H9 (cell line): ENCODE measurements at regions not wholly inside any gene's neighbourhood (a gene's known extent, or its start where the extent isn't known, plus 50 kb on each side); places are given as distances from the start of the nearest gene placed in this dataset.

ENCODE experiments used
- DNase-seq: peaks from one replicate; pipeline ENCODE4 v3.0.0-alpha.2; 2017
- H2AFZ ChIP-seq: one replicate; pipeline ENCODE4 v1.6.1; 2013; ENCODE audit warnings: mild to moderate bottlenecking, low read length, control low read depth, moderate library complexity
- H2AK5ac ChIP-seq: 2 replicates; pipeline ENCODE4 v1.6.1; 2013; ENCODE audit warnings: low read length, control low read depth, mixed read lengths; ENCODE audit not compliant: insufficient read length
- H2BK120ac ChIP-seq: one replicate; pipeline ENCODE4 v1.6.1; 2013; ENCODE audit warnings: low read depth, mild to moderate bottlenecking, low read length, control low read depth, inconsistent platforms; ENCODE audit not compliant: poor library complexity, severe bottlenecking
- H2BK12ac ChIP-seq: 2 replicates; pipeline ENCODE4 v1.6.1; 2013; ENCODE audit warnings: low read length, control low read depth, mixed read lengths, low read depth; ENCODE audit not compliant: insufficient read length
- H2BK15ac ChIP-seq: 2 replicates; pipeline ENCODE4 v1.6.1; 2013; ENCODE audit warnings: low read depth, low read length, control low read depth
- H2BK20ac ChIP-seq: one replicate; pipeline ENCODE4 v1.6.1; 2013; ENCODE audit warnings: low read depth, mild to moderate bottlenecking, low read length, control low read depth, inconsistent platforms; ENCODE audit not compliant: poor library complexity, severe bottlenecking
- H2BK5ac ChIP-seq: 2 replicates; pipeline ENCODE4 v1.6.1; 2013; ENCODE audit warnings: low read length, control low read depth, mixed read lengths; ENCODE audit not compliant: insufficient read length
- H3K14ac ChIP-seq: 2 replicates; pipeline ENCODE4 v1.6.1; 2013; ENCODE audit warnings: low read length, control low read depth; ENCODE audit not compliant: insufficient read depth
- H3K18ac ChIP-seq: 2 replicates; pipeline ENCODE4 v1.6.1; 2013; ENCODE audit warnings: low read depth, mild to moderate bottlenecking, mixed read lengths, low read length, control low read depth; ENCODE audit not compliant: insufficient read length
- H3K23ac ChIP-seq: 2 replicates; pipeline ENCODE4 v1.6.1; 2013; ENCODE audit warnings: low read length, control low read depth, mixed read lengths, low read depth; ENCODE audit not compliant: insufficient read length
- H3K23me2 ChIP-seq: 2 replicates; pipeline ENCODE4 v1.6.1; 2013; ENCODE audit warnings: low read depth, mild to moderate bottlenecking, mixed read lengths, low read length, control low read depth; ENCODE audit not compliant: insufficient read length, poor library complexity, severe bottlenecking
- H3K27ac ChIP-seq: 2 replicates; pipeline ENCODE4 v1.5.1; 2013; ENCODE audit warnings: low read length, control low read depth, mixed read lengths, low read depth; ENCODE audit not compliant: insufficient read length
- H3K27me3 ChIP-seq: 2 replicates; pipeline ENCODE4 v1.6.1; 2013; ENCODE audit warnings: low read length, control low read depth, inconsistent platforms; ENCODE audit not compliant: insufficient read depth
- H3K4ac ChIP-seq: 2 replicates; pipeline ENCODE4 v1.6.1; 2013; ENCODE audit warnings: low read depth, mild to moderate bottlenecking, control low read depth, inconsistent platforms, low read length, moderate library complexity
- H3K4me1 ChIP-seq: 2 replicates; pipeline ENCODE4 v1.6.1; 2013; ENCODE audit warnings: low read length, control low read depth, inconsistent platforms; ENCODE audit not compliant: insufficient read depth
- H3K4me2 ChIP-seq: 2 replicates; pipeline ENCODE4 v1.6.1; 2013; ENCODE audit warnings: low read length, control low read depth, mixed read lengths; ENCODE audit not compliant: insufficient read length, insufficient read depth
- H3K56ac ChIP-seq: 2 replicates; pipeline ENCODE4 v1.6.1; 2013; ENCODE audit warnings: low read depth, mild to moderate bottlenecking, mixed read lengths, low read length, control low read depth; ENCODE audit not compliant: insufficient read length
- H3K79me1 ChIP-seq: 2 replicates; pipeline ENCODE4 v1.6.1; 2013; ENCODE audit warnings: low read depth, mild to moderate bottlenecking, moderate library complexity, low read length, control low read depth, inconsistent platforms; ENCODE audit not compliant: insufficient read depth, poor library complexity, severe bottlenecking
- H3K79me2 ChIP-seq: 2 replicates; pipeline ENCODE4 v1.6.1; 2013; ENCODE audit warnings: low read length, control low read depth, inconsistent platforms; ENCODE audit not compliant: insufficient read depth
- H3K9ac ChIP-seq: 2 replicates; pipeline ENCODE4 v1.6.1; 2013; ENCODE audit warnings: low read length, control low read depth, mixed read lengths; ENCODE audit not compliant: insufficient read length; ENCODE audit errors: extremely low read depth
- H3K9me3 ChIP-seq: one replicate; pipeline ENCODE4 v1.6.1; 2013; ENCODE audit warnings: low read depth, low read length, inconsistent platforms; ENCODE audit not compliant: control insufficient read depth
- H3T11ph ChIP-seq: one replicate; pipeline ENCODE4 v1.6.1; 2013; ENCODE audit warnings: mild to moderate bottlenecking, low read length, control low read depth, inconsistent platforms
- H4K20me1 ChIP-seq: one replicate; pipeline ENCODE4 v1.6.1; 2013; ENCODE audit not compliant: control insufficient read depth, insufficient read length, insufficient read depth
- H4K5ac ChIP-seq: 2 replicates; pipeline ENCODE4 v1.6.1; 2013; ENCODE audit warnings: low read depth, mild to moderate bottlenecking, mixed read lengths, low read length, control low read depth; ENCODE audit not compliant: insufficient read length
- H4K8ac ChIP-seq: replicated peaks from 2 replicates; pipeline ENCODE4 v1.6.1; 2013; ENCODE audit warnings: low read length, control low read depth, mixed read lengths, low read depth; ENCODE audit not compliant: insufficient read length
- H4K91ac ChIP-seq: 2 replicates; pipeline ENCODE4 v1.6.1; 2013; ENCODE audit warnings: low read depth, mild to moderate bottlenecking, moderate library complexity, mixed read lengths, low read length, control low read depth; ENCODE audit not compliant: insufficient read length
- H3K27ac Mint-ChIP-seq, 3 experiments: 2 replicates in 2 of 3; 3 replicates in 1 of 3; pipeline ENCODE4 v1.8.0; 2020 to 2021; ENCODE audit warnings: mixed read lengths in 3 of 3, mild to moderate bottlenecking in 1 of 3, moderate library complexity in 1 of 3
- H3K27me3 Mint-ChIP-seq: 2 replicates; pipeline ENCODE4 v1.8.0; 2021; ENCODE audit warnings: low read depth, mild to moderate bottlenecking, moderate library complexity, mixed read lengths
- H3K36me3 Mint-ChIP-seq, 3 experiments: 2 replicates in 2 of 3; 3 replicates in 1 of 3; pipeline ENCODE4 v1.8.0; 2020 to 2021; ENCODE audit warnings: low read depth in 3 of 3, mixed read lengths in 3 of 3; ENCODE audit not compliant: insufficient read depth in 1 of 3
- H3K4me1 Mint-ChIP-seq, 2 experiments: 2 replicates each; pipeline ENCODE4 v1.8.0; 2020; ENCODE audit warnings: mixed read lengths in 2 of 2
- H3K4me3 Mint-ChIP-seq, 2 experiments: 2 replicates in 1 of 2; 3 replicates in 1 of 2; pipeline ENCODE4 v1.8.0; 2020 to 2021; ENCODE audit warnings: mild to moderate bottlenecking in 2 of 2, mixed read lengths in 2 of 2, moderate library complexity in 1 of 2
- H3K9me3 Mint-ChIP-seq, 2 experiments: 2 replicates in 1 of 2; 3 replicates in 1 of 2; pipeline ENCODE4 v1.8.0; 2020; ENCODE audit warnings: mild to moderate bottlenecking in 2 of 2, mixed read lengths in 2 of 2, moderate library complexity in 1 of 2
- CTCF ChIP-seq: fragments of 200-600 bp; sonication (generic); conservative IDR thresholded peaks from 3 replicates; pipeline ENCODE4 v1.8.0; 2021; ENCODE audit warnings: antibody characterized with exemption, mild to moderate bottlenecking
- WGBS: extraction: QIAGEN DNeasy Blood & Tissue Kit; methylation state at CpG from one replicate; pipeline ENCODE4 v1.1.7; 2013; ENCODE audit warnings: missing lambda C conversion rate, low lambda C conversion rate, mixed read lengths; ENCODE audit not compliant: insufficient read length; ENCODE audit errors: extremely low coverage; 5-methylcytosine and 5-hydroxymethylcytosine counted together

GRCh38 chr1:173414136-173414535, 63.0 kb upstream of the PRDX6 start:
- Mint-ChIP-seq H3K27me3 (no peaks in the 10 kb centered on the region), H3K9me3 (no peaks in the 10 kb centered on the region; a peak in 1 of 5 replicates), H3K27ac (no peak overlapping the region), H3K4me3 (no peak overlapping the region), H3K4me1 (peaks cover 0 to 2% of the 10 kb centered on the region in 2 experiments; a peak in 1 of 4 replicates), H3K36me3 (peaks cover 0 to 13% (median 2%) of the 10 kb centered on the region in 3 experiments; a peak in 3 of 7 replicates)
- Histone ChIP-seq H3K23me2 (no peaks in the 10 kb centered on the region), H3K23ac (no peak overlapping the region), H2AK5ac (no peak overlapping the region), H3K27me3 (no peaks in the 10 kb centered on the region), H2AFZ (no peak overlapping the region), H2BK5ac (no peak overlapping the region), H3K4me1 (no peaks in the 10 kb centered on the region), H4K5ac (no peak overlapping the region), H2BK20ac (no peak overlapping the region), H3K4me2 (no peak overlapping the region), H3K9me3 (no peaks in the 10 kb centered on the region), H3K9ac (no peak overlapping the region), H4K20me1 (no peaks in the 10 kb centered on the region), H2BK15ac (no peak overlapping the region), H3T11ph (no peak overlapping the region), H3K56ac (no peak overlapping the region), H3K18ac (no peak overlapping the region), H3K4ac (no peak overlapping the region), H4K8ac (no peak overlapping the region), H2BK12ac (no peak overlapping the region), H3K27ac (no peak overlapping the region), H2BK120ac (no peak overlapping the region), H3K14ac (no peak overlapping the region), H4K91ac (no peak overlapping the region), H3K79me1 (no peaks in the 10 kb centered on the region), H3K79me2 (no peaks in the 10 kb centered on the region)
- no peak for DNase-seq
- no peak for TF ChIP-seq CTCF
- WGBS = no CpG with 5 or more reads among the region's 3 CpGs
